Smooth muscle cell (in vitro differentiated cells): ENCODE measurements at regions not wholly inside any gene's neighbourhood (a gene's known extent, or its start where the extent isn't known, plus 50 kb on each side); places are given as distances from the start of the nearest gene placed in this dataset.
A peak's percentile ranks its signal among the peaks of the same experiment; 100 is the strongest.

ENCODE experiments used
- DNase-seq: peaks from one replicate; lab custom pipeline; 2025; ENCODE audit not compliant: unreplicated experiment; lab: John Stamatoyannopoulos, UW
- H2AFZ ChIP-seq: fragments of 200-600 bp; sonication (generic); 2 replicates; pipeline ENCODE4 v1.6.0; 2016; ENCODE audit warnings: antibody characterized with exemption, low read depth, mild to moderate bottlenecking
- H3F3A ChIP-seq: fragments of 200-600 bp; sonication (generic); 2 replicates; pipeline ENCODE4 v1.6.0; 2017; ENCODE audit warnings: antibody characterized with exemption, low read depth
- H3K27ac ChIP-seq: fragments of 200-600 bp; sonication (generic); 2 replicates; pipeline ENCODE4 v1.5.1; 2016; ENCODE audit warnings: low read depth, mild to moderate bottlenecking
- H3K27me3 ChIP-seq: fragments of 200-600 bp; sonication (generic); 2 replicates; pipeline ENCODE4 v1.6.1; 2016; ENCODE audit warnings: low read depth, mild to moderate bottlenecking
- H3K36me3 ChIP-seq: fragments of 200-600 bp; sonication (generic); 2 replicates; pipeline ENCODE4 v1.5.1; 2016; ENCODE audit warnings: low read depth
- H3K4me1 ChIP-seq: fragments of 200-600 bp; sonication (generic); 2 replicates; pipeline ENCODE4 v1.5.1; 2016; ENCODE audit warnings: low read depth
- H3K4me2 ChIP-seq: fragments of 200-600 bp; sonication (generic); 2 replicates; pipeline ENCODE4 v1.6.0; 2016; ENCODE audit warnings: mild to moderate bottlenecking
- H3K4me3 ChIP-seq: fragments of 200-600 bp; sonication (generic); 2 replicates; pipeline ENCODE4 v1.5.1; 2016; ENCODE audit warnings: mild to moderate bottlenecking
- H3K79me2 ChIP-seq: fragments of 200-600 bp; sonication (generic); 2 replicates; pipeline ENCODE4 v1.6.0; 2016; ENCODE audit warnings: low read depth, mild to moderate bottlenecking
- H3K9ac ChIP-seq: fragments of 200-600 bp; sonication (generic); 2 replicates; pipeline ENCODE4 v1.6.0; 2016; ENCODE audit warnings: low read depth
- H3K9me3 ChIP-seq: fragments of 200-600 bp; sonication (generic); replicated peaks from 2 replicates; pipeline ENCODE4 v1.5.1; 2016; ENCODE audit warnings: low read depth
- H4K20me1 ChIP-seq: fragments of 200-600 bp; sonication (generic); 2 replicates; pipeline ENCODE4 v1.6.0; 2016; ENCODE audit warnings: low read depth
- CTCF ChIP-seq: fragments of 200-600 bp; sonication (generic); IDR thresholded peaks from 2 replicates; pipeline ENCODE4 v1.5.1; 2017; ENCODE audit warnings: borderline replicate concordance, mild to moderate bottlenecking, antibody characterized with exemption; ENCODE audit not compliant: insufficient read depth, poor library complexity, severe bottlenecking
- WGBS: methylation state at CpG from one replicate; pipeline ENCODE4 v1.1.7; 2016; ENCODE audit warnings: low lambda C conversion rate; 5-methylcytosine and 5-hydroxymethylcytosine counted together

GRCh38 chr4:166308647-166309046, 435.6 kb downstream of the TLL1 start:
- no peak overlapping the region for H2AFZ ChIP-seq
- H4K20me1 ChIP-seq = no peaks in the 10 kb centered on the region
- no peaks in the 10 kb centered on the region for H3K27me3 ChIP-seq
- H3K4me3 ChIP-seq = no peak overlapping the region
- no peak for TF ChIP-seq CTCF
- no peak overlapping the region for H3K27ac ChIP-seq
- no peaks in the 10 kb centered on the region for H3K9me3 ChIP-seq
- no peak overlapping the region for H3K9ac ChIP-seq
- no peak for DNase-seq
- no peaks in the 10 kb centered on the region for H3F3A ChIP-seq
- no peak overlapping the region for H3K4me2 ChIP-seq
- H3K4me1 ChIP-seq = no peaks in the 10 kb centered on the region
- no peaks in the 10 kb centered on the region for H3K36me3 ChIP-seq
- WGBS = 87% methylated on average over 4 of the region's 4 CpGs
- no peaks in the 10 kb centered on the region for H3K79me2 ChIP-seq

- Histone ChIP-seq H2AFZ (no peak overlapping the region), H3K4me2 (no peak overlapping the region), H3K9me3 (no peaks in the 10 kb centered on the region), H3K27ac (no peak overlapping the region), H3K36me3 (no peaks in the 10 kb centered on the region), H3K4me1 (no peaks in the 10 kb centered on the region), H3K79me2 (no peaks in the 10 kb centered on the region), H3F3A (no peaks in the 10 kb centered on the region), H3K9ac (no peak overlapping the region), H4K20me1 (no peaks in the 10 kb centered on the region), H3K4me3 (no peak overlapping the region), H3K27me3 (no peaks in the 10 kb centered on the region)
- 75% methylated on average over 3 of the region's 3 CpGs for WGBS
- no peak for TF ChIP-seq CTCF
- no peak for DNase-seq
Measured at GRCh38 chr4:166309286-166309685, 436.2 kb downstream of the TLL1 start.

- Histone ChIP-seq H3K9ac (no peak overlapping the region), H3F3A (no peaks in the 10 kb centered on the region), H3K4me3 (no peak overlapping the region), H3K9me3 (no peaks in the 10 kb centered on the region), H2AFZ (peak overlapping the region; percentile 2), H3K4me1 (no peaks in the 10 kb centered on the region), H3K36me3 (no peaks in the 10 kb centered on the region), H3K4me2 (no peak overlapping the region), H4K20me1 (no peaks in the 10 kb centered on the region), H3K27me3 (no peaks in the 10 kb centered on the region), H3K79me2 (no peaks in the 10 kb centered on the region), H3K27ac (no peak overlapping the region)
- no peak for DNase-seq
- TF ChIP-seq CTCF = no peak
- 74% methylated on average over 2 of the region's 2 CpGs for WGBS
Measured at GRCh38 chr4:166311169-166311568, 438.1 kb downstream of the TLL1 start.

- Histone ChIP-seq H3K9ac (no peak overlapping the region), H3F3A (no peaks in the 10 kb centered on the region), H3K9me3 (no peaks in the 10 kb centered on the region), H3K79me2 (no peaks in the 10 kb centered on the region), H3K27me3 (no peaks in the 10 kb centered on the region), H3K27ac (no peak overlapping the region), H3K36me3 (no peaks in the 10 kb centered on the region), H3K4me1 (no peaks in the 10 kb centered on the region), H3K4me2 (peak overlapping the region; percentile 58), H4K20me1 (no peaks in the 10 kb centered on the region), H3K4me3 (no peak overlapping the region), H2AFZ (peak overlapping the region; percentile 2)
- DNase-seq = no peak
- TF ChIP-seq CTCF = no peak
Measured at GRCh38 chr4:166312166-166312565, 439.1 kb downstream of the TLL1 start.
